HL-60 (cell line): ENCODE measurements at regions not wholly inside any gene's neighbourhood (a gene's known extent, or its start where the extent isn't known, plus 50 kb on each side); places are given as distances from the start of the nearest gene placed in this dataset.

ENCODE experiments used
- CTCF ChIP-seq: IDR thresholded peaks from one replicate; pipeline ENCODE4 v1.5.1; 2011; ENCODE audit warnings: low read length, control low read depth, inconsistent platforms; ENCODE audit not compliant: insufficient read depth
- GABPA ChIP-seq: IDR thresholded peaks from 2 replicates; pipeline ENCODE4 v1.6.1; 2012; ENCODE audit warnings: low read depth
- POLR2AphosphoS5 ChIP-seq: IDR thresholded peaks from 2 replicates; pipeline ENCODE4 v1.6.1; 2012; ENCODE audit warnings: low read depth

DNA sequence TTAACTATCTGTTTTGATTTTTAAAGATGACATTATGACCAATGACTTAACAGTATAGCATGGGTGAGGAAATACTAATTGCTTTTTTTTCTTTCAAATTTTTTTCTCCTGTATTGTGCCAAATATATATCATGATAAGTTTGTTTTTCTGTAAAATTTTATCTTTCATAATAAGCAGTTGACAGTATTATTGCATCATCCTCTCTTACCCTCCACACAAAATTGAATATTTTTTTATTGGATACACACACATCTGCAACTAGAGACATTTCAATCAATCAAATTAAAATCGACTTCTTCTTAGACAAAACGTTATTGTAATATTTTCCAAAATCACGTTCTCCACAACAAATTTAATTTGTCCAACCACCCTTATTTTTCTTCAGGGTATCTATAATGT, 330.4 kb upstream of the BRINP3 start:
- TF ChIP-seq CTCF (no peak), POLR2AphosphoS5 (no peak), GABPA (no peak)
